GM21515 (cell line): ENCODE measurements at regions not wholly inside any gene's neighbourhood (a gene's known extent, or its start where the extent isn't known, plus 50 kb on each side); places are given as distances from the start of the nearest gene placed in this dataset.

ENCODE experiments used
- ATAC-seq: cut with Tn5 transposase; IDR thresholded peaks from one replicate; pipeline ENCODE4 v1.9.1; 2021; ENCODE audit not compliant: unreplicated experiment

DNA sequence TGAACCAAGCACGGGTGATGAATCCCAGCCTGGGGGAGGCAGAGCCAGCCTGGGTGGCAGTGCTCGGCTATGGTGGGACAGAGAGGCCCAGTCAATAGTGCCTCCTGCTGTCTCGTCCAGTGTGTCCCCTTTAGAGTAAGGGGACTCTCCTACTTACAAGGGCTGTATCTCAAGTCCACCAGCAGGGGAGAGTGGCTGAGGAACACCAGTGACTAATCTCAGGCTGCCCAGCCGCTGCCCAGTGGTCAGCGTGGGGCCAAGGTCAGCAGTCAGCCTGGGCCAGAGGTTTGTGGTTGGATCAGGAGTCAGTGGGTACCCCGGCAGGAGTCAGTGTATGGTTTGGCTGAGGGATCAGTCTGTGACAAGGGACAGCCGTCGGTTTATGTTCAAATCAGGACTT is 109.2 kb upstream of the RUNX3 start:
- ATAC-seq = no peak

DNA sequence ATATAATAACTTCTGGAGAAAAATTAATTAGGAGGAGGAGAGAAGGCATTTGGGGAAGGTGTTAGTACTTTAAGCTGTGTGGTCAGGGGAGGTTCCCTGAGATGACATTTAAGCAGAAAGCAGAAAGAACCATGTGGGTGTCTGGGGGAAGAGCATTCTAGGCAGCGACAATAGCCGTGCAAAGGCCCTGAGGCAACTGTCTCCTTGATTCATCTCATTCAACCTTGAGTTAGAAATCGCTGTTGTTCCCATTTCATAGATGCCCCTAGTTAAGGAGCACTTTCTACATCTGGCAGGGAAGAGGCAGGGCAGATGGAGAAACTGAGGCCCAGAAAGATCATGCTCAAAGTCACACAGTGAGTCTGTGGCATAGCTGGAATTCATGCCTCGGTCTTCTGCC is 108.6 kb upstream of the RUNX3 start:
- ATAC-seq = no peak

GRCh38 chr1:25037174-25038074 is 107.3 kb upstream of the RUNX3 start:
- no peak for ATAC-seq

GRCh38 chr1:25036117-25036546 is 106.1 kb upstream of the RUNX3 start:
- ATAC-seq = no peak

GRCh38 chr1:25035523-25036116 is 105.5 kb upstream of the RUNX3 start:
- ATAC-seq = no peak

GRCh38 chr1:25034736-25035522 is 104.9 kb upstream of the RUNX3 start:
- ATAC-seq = no peak

- no peak for ATAC-seq
Measured at GRCh38 chr1:25033828-25034705, 104.0 kb upstream of the RUNX3 start.

GRCh38 chr1:25033030-25033827 is 103.2 kb upstream of the RUNX3 start:
- ATAC-seq = no peak

DNA sequence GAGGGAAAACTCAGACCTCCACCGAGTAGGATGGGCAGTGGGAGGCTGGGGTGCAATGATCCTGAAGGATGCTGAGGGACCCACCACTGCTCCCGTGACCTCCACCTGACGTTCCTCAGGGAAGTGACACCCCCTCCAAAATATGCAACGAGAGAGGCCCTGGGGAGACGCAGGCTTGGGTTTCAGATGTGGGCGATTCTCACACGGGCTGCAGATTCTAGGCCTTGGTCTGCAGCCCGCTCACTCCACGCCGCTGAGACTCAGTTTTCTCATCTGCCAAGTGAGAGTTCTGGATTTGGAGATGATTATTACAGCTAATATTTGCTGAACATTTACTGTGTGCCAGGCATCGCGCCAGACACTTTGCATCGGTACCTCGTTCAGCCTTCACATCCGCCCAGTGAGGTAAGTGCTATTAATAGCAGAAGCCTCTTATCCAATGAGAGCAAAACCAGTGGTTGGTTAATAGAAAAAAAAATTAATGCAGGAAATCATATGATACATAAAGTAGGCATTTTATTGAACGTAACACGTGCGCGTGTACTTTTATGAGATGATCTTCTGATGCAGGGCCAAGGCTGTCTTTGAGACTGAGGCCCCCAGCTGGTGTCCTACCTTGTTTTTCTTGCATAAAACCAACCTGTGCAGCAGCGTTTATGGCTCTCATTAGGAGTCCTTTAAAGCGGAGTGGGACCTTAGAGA is 102.0 kb upstream of the RUNX3 start:
- peak; percentile 39 for ATAC-seq

- ATAC-seq = peak; percentile 14
Measured at GRCh38 chr1:25031601-25031965, 101.5 kb upstream of the RUNX3 start.

- ATAC-seq = peak; percentile 34
Measured at GRCh38 chr1:25030674-25031589, 100.9 kb upstream of the RUNX3 start.

DNA sequence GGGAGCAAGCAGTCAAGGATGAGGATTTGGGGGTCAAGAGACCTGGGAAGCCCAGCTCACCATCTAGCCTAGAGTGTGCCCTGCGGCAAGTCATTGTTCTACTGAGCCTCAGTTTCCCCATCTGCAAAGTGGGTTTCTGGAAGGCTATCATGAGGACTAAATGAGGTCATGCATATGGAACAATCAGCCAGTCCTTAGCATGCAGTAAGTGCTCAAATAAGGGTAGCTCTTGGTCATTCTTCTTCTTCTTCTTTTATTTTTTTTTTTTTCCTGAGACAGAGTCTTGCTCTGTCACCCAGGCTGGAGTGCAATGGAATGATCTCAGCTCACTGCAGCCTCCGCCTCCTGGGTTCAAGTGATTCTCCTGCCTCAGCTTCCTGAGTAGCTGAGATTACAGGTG is 99.9 kb upstream of the RUNX3 start:
- no peak for ATAC-seq

- no peak for ATAC-seq
Measured at GRCh38 chr1:25028907-25029599, 99.0 kb upstream of the RUNX3 start.

DNA sequence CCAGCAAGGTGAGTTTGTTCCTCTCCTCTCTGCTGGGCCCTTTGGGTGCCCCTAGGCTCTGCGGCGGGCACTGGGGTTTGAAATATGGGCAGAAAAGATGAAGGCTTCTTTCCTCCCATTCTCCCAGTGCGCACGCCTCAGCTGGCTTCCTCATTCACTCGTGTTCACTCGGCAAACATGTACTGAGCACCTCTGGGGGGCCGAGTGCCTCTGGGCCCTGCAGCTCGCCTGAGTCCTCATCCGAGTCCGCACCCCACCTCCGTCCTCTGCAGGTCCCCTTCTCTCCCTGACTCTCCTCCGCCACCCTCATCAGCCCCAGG is 98.5 kb upstream of the RUNX3 start:
- ATAC-seq = no peak

DNA sequence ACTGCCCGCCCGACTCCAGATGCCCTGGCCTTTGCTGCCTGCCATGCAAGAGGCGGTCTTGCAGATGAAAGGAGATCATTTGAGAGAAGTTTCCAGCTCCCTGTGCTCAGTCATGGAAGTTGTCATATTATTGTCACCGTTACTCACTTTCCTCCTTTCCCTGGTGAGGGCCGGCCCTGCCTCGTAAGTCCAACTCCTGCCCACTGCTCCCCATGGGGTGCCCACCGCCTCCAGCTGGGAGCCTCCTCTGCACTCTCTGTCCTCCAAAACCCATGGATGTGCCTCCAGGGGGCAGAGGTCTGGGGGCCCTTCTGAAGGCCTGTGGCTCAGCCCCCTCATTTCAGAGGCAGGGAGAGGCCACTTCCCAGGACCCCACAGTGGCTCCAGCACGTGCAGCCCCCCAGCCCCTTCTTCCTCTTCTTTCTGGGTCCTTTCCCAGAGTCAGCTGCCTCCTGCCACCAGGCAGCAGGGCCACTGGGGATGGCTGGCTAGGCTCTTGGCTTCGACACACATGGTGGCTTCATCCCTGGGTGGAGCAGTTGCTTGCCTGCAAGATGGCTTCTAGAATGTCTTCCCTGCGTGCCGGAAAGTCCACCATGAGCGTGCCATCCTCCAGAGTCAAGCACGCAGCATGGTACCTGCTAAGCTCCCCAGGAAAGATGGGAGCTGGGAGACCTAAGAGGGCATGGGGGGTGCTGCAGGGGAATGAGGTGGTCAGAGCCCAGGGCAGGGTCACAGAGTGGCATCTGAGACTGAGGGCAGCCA is 97.9 kb upstream of the RUNX3 start:
- ATAC-seq = no peak

DNA sequence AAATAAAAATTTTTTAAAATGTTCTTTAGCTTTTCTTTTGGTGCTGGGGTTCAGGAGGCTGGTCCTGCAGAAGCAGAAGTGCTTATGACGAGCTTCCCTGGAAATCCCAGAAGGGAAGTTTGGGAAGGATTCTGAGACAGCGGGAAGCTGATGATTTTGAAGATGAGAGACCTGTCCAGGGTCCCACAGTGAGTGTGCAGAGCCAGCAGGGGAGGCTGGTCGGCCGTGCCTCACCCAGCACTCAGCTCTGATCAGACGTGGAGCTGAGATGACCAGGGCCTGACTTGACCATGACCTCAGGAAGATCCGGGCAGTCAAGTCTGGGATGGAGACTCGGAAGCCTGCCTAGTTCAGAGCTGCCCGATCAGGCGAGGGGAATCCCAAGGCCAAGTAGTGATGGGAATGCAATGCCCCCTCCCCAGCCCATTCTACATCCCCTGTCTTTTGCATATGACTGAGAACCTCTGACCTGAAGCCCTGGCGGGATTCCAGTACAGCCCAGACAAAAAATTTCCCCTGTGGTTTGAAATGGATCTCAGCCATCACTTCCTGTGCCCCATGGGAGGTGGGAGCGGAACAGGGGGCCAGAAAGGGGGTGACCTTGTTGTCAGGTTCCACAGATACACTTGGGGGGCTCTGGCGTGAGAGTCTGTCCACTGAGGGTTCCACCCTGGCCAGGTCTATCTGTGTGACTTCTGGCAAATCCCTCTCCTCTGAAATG is 96.8 kb upstream of the RUNX3 start:
- ATAC-seq = no peak

- no peak for ATAC-seq
Measured at GRCh38 chr1:25026304-25026703, 96.2 kb upstream of the RUNX3 start.
